ENCODE measurements at regions not wholly inside any gene's neighbourhood (a gene's known extent, or its start where the extent isn't known, plus 50 kb on each side); places are given as distances from the start of the nearest gene placed in this dataset.

- TF ChIP-seq E2F6 (IDR thresholded peaks at IDR 0.05) (no peak), FOSL1 (IDR thresholded peaks at IDR 0.05; ENCODE audit: insufficient read depth, low read depth, low read length) (no peak), MAX (IDR thresholded peaks at IDR 0.05) (no peak)
These were observed 113.0 kb upstream of the GOLGA8J start (continued) for GRCh38 chr15:29969562-29970401.
